ENCODE measurements at regions not wholly inside any gene's neighbourhood (a gene's known extent, or its start where the extent isn't known, plus 50 kb on each side); places are given as distances from the start of the nearest gene placed in this dataset.

GRCh38 chr14:98748966-98749365, 523.0 kb downstream of the BCL11B start:
- DNase-seq (no peak), ATAC-seq (ENCODE audit: poor library complexity) (no peak)
- intact Hi-C loops (cut with DNase I), result no loop called here

- DNase-seq, result no peak
- intact Hi-C loops (cut with DNase I), result no loop called here
- no peak for ATAC-seq (ENCODE audit: poor library complexity)
Measured at GRCh38 chr14:98751110-98751509, 520.9 kb downstream of the BCL11B start.

GRCh38 chr14:98752660-98753059, 519.3 kb downstream of the BCL11B start:
- intact Hi-C loops (cut with DNase I), result no loop called here
- DNase-seq (no peak), ATAC-seq (ENCODE audit: poor library complexity) (no peak)

GRCh38 chr14:98754343-98755020, 517.5 kb downstream of the BCL11B start:
- no peak for DNase-seq
- intact Hi-C loops (cut with DNase I), result no loop called here
- ATAC-seq (ENCODE audit: poor library complexity), result no peak

GRCh38 chr14:98756749-98757148, 515.2 kb downstream of the BCL11B start:
- intact Hi-C loops (cut with DNase I), result no loop called here
- DNase-seq (no peak), ATAC-seq (ENCODE audit: poor library complexity) (no peak)

GRCh38 chr14:98758440-98758839, 513.6 kb downstream of the BCL11B start:
- DNase-seq, result no peak
- intact Hi-C loops (cut with DNase I), result no loop called here
- ATAC-seq (ENCODE audit: poor library complexity), result no peak

- intact Hi-C loops (cut with DNase I), result no loop called here
- no peak for DNase-seq
- ATAC-seq (ENCODE audit: poor library complexity), result no peak
Measured at GRCh38 chr14:98761993-98762392, 510.0 kb downstream of the BCL11B start.

- DNase-seq, result no peak
- intact Hi-C loops (cut with DNase I), result no loop called here
- no peak for ATAC-seq (ENCODE audit: poor library complexity)
Measured at GRCh38 chr14:98766818-98767217, 505.2 kb downstream of the BCL11B start.

GRCh38 chr14:98769326-98769725, 502.7 kb downstream of the BCL11B start:
- intact Hi-C loops (cut with DNase I), result no loop called here
- DNase-seq, result no peak
- ATAC-seq (ENCODE audit: poor library complexity), result no peak

- intact Hi-C loops (cut with DNase I), result no loop called here
- ATAC-seq (ENCODE audit: poor library complexity) (no peak), DNase-seq (no peak)
Measured at GRCh38 chr14:98770151-98770550, 501.8 kb downstream of the BCL11B start.

- ATAC-seq (ENCODE audit: poor library complexity), result no peak
- intact Hi-C loops (cut with DNase I), result no loop called here
Measured at GRCh38 chr14:98773814-98774213, 498.2 kb downstream of the BCL11B start.

GRCh38 chr14:98775892-98776291, 496.1 kb downstream of the BCL11B start:
- intact Hi-C loops (cut with DNase I), result no loop called here
- no peak for DNase-seq
- ATAC-seq (ENCODE audit: poor library complexity), result no peak

More at GRCh38 chr14:98773814-98774213, 498.2 kb downstream of the BCL11B start:
- no peak for DNase-seq

GRCh38 chr14:98782062-98782461, 489.9 kb downstream of the BCL11B start:
- ATAC-seq (ENCODE audit: poor library complexity), result no peak
- DNase-seq, result no peak
- intact Hi-C loops (cut with DNase I), result no loop called here

- intact Hi-C loops (cut with DNase I), result no loop called here
- DNase-seq (no peak), ATAC-seq (ENCODE audit: poor library complexity) (no peak)
Measured at GRCh38 chr14:98785578-98785977, 486.4 kb downstream of the BCL11B start.

GRCh38 chr14:98786456-98786855, 485.5 kb downstream of the BCL11B start:
- no peak for DNase-seq
- ATAC-seq (ENCODE audit: poor library complexity), result no peak
- intact Hi-C loops (cut with DNase I), result no loop called here

- DNase-seq, result no peak
- ATAC-seq (ENCODE audit: poor library complexity), result no peak
- intact Hi-C loops (cut with DNase I), result no loop called here
Measured at GRCh38 chr14:98791661-98792060, 480.3 kb downstream of the BCL11B start.

GRCh38 chr14:98792171-98792570, 479.8 kb downstream of the BCL11B start:
- DNase-seq, result no peak

GRCh38 chr14:98798099-98798498, 473.9 kb downstream of the BCL11B start:
- DNase-seq, result no peak
- intact Hi-C loops (cut with DNase I), result no loop called here
- no peak for ATAC-seq (ENCODE audit: poor library complexity)

More at GRCh38 chr14:98792171-98792570, 479.8 kb downstream of the BCL11B start:
- intact Hi-C loops (cut with DNase I), result no loop called here
- no peak for ATAC-seq (ENCODE audit: poor library complexity)

- no peak for DNase-seq
- intact Hi-C loops (cut with DNase I), result no loop called here
- ATAC-seq (ENCODE audit: poor library complexity), result no peak
Measured at GRCh38 chr14:98799891-98800290, 472.1 kb downstream of the BCL11B start.

- intact Hi-C loops (cut with DNase I), result no loop called here
- DNase-seq (no peak), ATAC-seq (ENCODE audit: poor library complexity) (no peak)
Measured at GRCh38 chr14:98802044-98802443, 470.0 kb downstream of the BCL11B start.

- ATAC-seq (ENCODE audit: poor library complexity) (no peak), DNase-seq (no peak)
- intact Hi-C loops (cut with DNase I), result no loop called here
Measured at GRCh38 chr14:98803196-98803595, 468.8 kb downstream of the BCL11B start.
